ENCODE measurements at regions not wholly inside any gene's neighbourhood (a gene's known extent, or its start where the extent isn't known, plus 50 kb on each side); places are given as distances from the start of the nearest gene placed in this dataset.
"Not testable (repeated sequence)": the region's sequence is repeated elsewhere in the genome, so short reads cannot be mapped to it uniquely, and the experiment has no call there.

DNA sequence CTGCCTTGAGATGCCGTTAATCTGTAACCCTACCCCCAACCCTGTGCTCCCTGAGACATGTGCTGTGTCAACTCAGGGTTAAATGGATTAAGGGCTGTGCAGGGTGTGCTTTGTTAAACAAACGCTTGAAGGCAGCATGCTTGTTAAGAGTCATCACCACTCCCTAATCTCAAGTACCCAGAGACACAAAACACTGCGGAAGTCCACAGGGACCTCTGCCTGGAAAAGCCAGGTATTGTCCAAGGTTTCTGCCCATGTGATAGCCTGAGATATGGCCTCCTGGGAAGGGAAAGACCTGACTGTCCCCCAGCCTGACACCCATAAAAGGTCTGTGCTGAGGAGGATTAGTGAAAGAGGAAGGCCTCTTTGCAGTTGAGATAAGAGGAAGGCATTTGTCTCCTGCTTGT lies 270.8 kb upstream of the FRG2C start:
- H3K23ac ChIP-seq (ENCODE audit: low read depth, low read length); in situ Hi-C loops (cut with MboI; ENCODE audit: low sequenced_read_pairs); DNase-seq; POLR2A ChIA-PET (ENCODE audit: unreplicated experiment); H2AFZ ChIP-seq (replicated peaks; ENCODE audit: low read length, poor library complexity); ATAC-seq (ENCODE audit: low read depth); H2BK15ac ChIP-seq (ENCODE audit: low read depth, low read length); H3K18ac ChIP-seq (ENCODE audit: low read depth, low read length); H2AK5ac ChIP-seq (ENCODE audit: low read depth, low read length); H3K27ac ChIP-seq (ENCODE audit: insufficient read depth, low read length); H4K91ac ChIP-seq (ENCODE audit: insufficient read depth, low read depth, low read length); H3K9me3 ChIP-seq (ENCODE audit: control insufficient read depth, insufficient read depth, low read length); H3K79me1 ChIP-seq (ENCODE audit: low read depth in 1 of 2, low read length in 2 of 2); H3K4me1 ChIP-seq (ENCODE audit: control insufficient read depth, insufficient read depth, low read length); H3K56ac ChIP-seq (ENCODE audit: extremely low read depth, insufficient read depth, low read length); H3K4ac ChIP-seq (ENCODE audit: low read depth, low read length); H3K27me3 ChIP-seq (ENCODE audit: control insufficient read depth, insufficient read depth, low read length); H3K4me2 ChIP-seq (ENCODE audit: low read depth, low read length); BruUV-seq (replicated peaks); H2AK9ac ChIP-seq (replicated peaks; ENCODE audit: low read depth, low read length, poor library complexity); H2BK120ac ChIP-seq (ENCODE audit: low read depth, low read length); H2BK20ac ChIP-seq (ENCODE audit: low read depth, low read length); H3K9me1 ChIP-seq (ENCODE audit: insufficient read depth, low read length); H4K20me1 ChIP-seq (ENCODE audit: insufficient read depth, low read length); H4K5ac ChIP-seq (ENCODE audit: low read depth, low read length); H4K8ac ChIP-seq (ENCODE audit: low read depth in 2 of 2, low read length in 2 of 2); H3K4me3 ChIP-seq (ENCODE audit: insufficient read depth, low read depth, low read length); H3K14ac ChIP-seq (replicated peaks; ENCODE audit: low read depth, low read length); dilution Hi-C loops (cut with HindIII; ENCODE audit: low sequenced_read_pairs, unreplicated experiment); CTCF ChIA-PET; H3K36me3 ChIP-seq (ENCODE audit: control insufficient read depth, insufficient read depth, low read length); intact Hi-C loops (cut with micrococcal nuclease); H3K9ac ChIP-seq (ENCODE audit: low read depth, low read length); H2BK5ac ChIP-seq (ENCODE audit: low read depth, low read length, poor library complexity, severe bottlenecking): not testable (repeated sequence)
- no CpG with 5 or more reads among the region's 3 CpGs for WGBS, 2 experiments (ENCODE audit: extremely low coverage in 2 of 2, insufficient read length in 1 of 2)

GRCh38 chr3:75394102-75394501 lies 270.0 kb upstream of the FRG2C start:
- H3K27me3 ChIP-seq (ENCODE audit: control insufficient read depth, insufficient read depth, low read length); H3K56ac ChIP-seq (ENCODE audit: extremely low read depth, insufficient read depth, low read length); H4K20me1 ChIP-seq (ENCODE audit: insufficient read depth, low read length); H3K4ac ChIP-seq (ENCODE audit: low read depth, low read length); H2BK5ac ChIP-seq (ENCODE audit: low read depth, low read length, poor library complexity, severe bottlenecking); POLR2A ChIA-PET (ENCODE audit: unreplicated experiment); H3K4me1 ChIP-seq (ENCODE audit: control insufficient read depth, insufficient read depth, low read length); H2AK9ac ChIP-seq (replicated peaks; ENCODE audit: low read depth, low read length, poor library complexity); H4K91ac ChIP-seq (ENCODE audit: insufficient read depth, low read depth, low read length); H3K79me1 ChIP-seq (ENCODE audit: low read depth in 1 of 2, low read length in 2 of 2); H2AFZ ChIP-seq (replicated peaks; ENCODE audit: low read length, poor library complexity); H2AK5ac ChIP-seq (ENCODE audit: low read depth, low read length); H3K4me2 ChIP-seq (ENCODE audit: low read depth, low read length); H3K9me3 ChIP-seq (ENCODE audit: control insufficient read depth, insufficient read depth, low read length); CTCF ChIA-PET; H3K9me1 ChIP-seq (ENCODE audit: insufficient read depth, low read length); H3K4me3 ChIP-seq (ENCODE audit: insufficient read depth, low read depth, low read length); BruUV-seq (replicated peaks); H3K27ac ChIP-seq (ENCODE audit: insufficient read depth, low read length); H2BK120ac ChIP-seq (ENCODE audit: low read depth, low read length); ATAC-seq (ENCODE audit: low read depth); in situ Hi-C loops (cut with MboI; ENCODE audit: low sequenced_read_pairs); H3K9ac ChIP-seq (ENCODE audit: low read depth, low read length); intact Hi-C loops (cut with micrococcal nuclease); H2BK15ac ChIP-seq (ENCODE audit: low read depth, low read length); dilution Hi-C loops (cut with HindIII; ENCODE audit: low sequenced_read_pairs, unreplicated experiment); H3K36me3 ChIP-seq (ENCODE audit: control insufficient read depth, insufficient read depth, low read length); DNase-seq; H4K8ac ChIP-seq (ENCODE audit: low read depth in 2 of 2, low read length in 2 of 2); H4K5ac ChIP-seq (ENCODE audit: low read depth, low read length); H3K18ac ChIP-seq (ENCODE audit: low read depth, low read length); H3K14ac ChIP-seq (replicated peaks; ENCODE audit: low read depth, low read length); H2BK20ac ChIP-seq (ENCODE audit: low read depth, low read length); H3K23ac ChIP-seq (ENCODE audit: low read depth, low read length): not testable (repeated sequence)
- WGBS, 2 experiments (ENCODE audit: extremely low coverage in 2 of 2, insufficient read length in 1 of 2) = no CpG with 5 or more reads among the region's 7 CpGs

All from IMR-90 (cell line).